KMS-11 (cell line): ENCODE measurements at regions not wholly inside any gene's neighbourhood (a gene's known extent, or its start where the extent isn't known, plus 50 kb on each side); places are given as distances from the start of the nearest gene placed in this dataset.

ENCODE experiments used
- H2AFZ ChIP-seq: fragments of 200-600 bp; sonication (generic); 2 replicates; pipeline ENCODE4 v1.6.1; 2016; ENCODE audit warnings: antibody characterized with exemption, mixed run types, low read depth
- H3K27ac ChIP-seq: fragments of 200-600 bp; sonication (generic); 2 replicates; pipeline ENCODE4 v1.6.1; 2016; ENCODE audit warnings: mild to moderate bottlenecking, mixed run types
- H3K27me3 ChIP-seq: fragments of 200-600 bp; sonication (generic); 2 replicates; pipeline ENCODE4 v1.6.1; 2017; ENCODE audit warnings: mild to moderate bottlenecking, low read depth, mixed run types, moderate library complexity; ENCODE audit not compliant: insufficient read depth
- H3K36me3 ChIP-seq: fragments of 200-600 bp; sonication (generic); 2 replicates; pipeline ENCODE4 v1.6.1; 2017; ENCODE audit warnings: mild to moderate bottlenecking, mixed run types; ENCODE audit not compliant: insufficient read depth
- H3K4me1 ChIP-seq: fragments of 200-600 bp; sonication (generic); 2 replicates; pipeline ENCODE4 v1.6.1; 2016; ENCODE audit warnings: mild to moderate bottlenecking, low read depth, mixed run types; ENCODE audit not compliant: poor library complexity, severe bottlenecking
- H3K4me2 ChIP-seq: fragments of 200-600 bp; sonication (generic); 2 replicates; pipeline ENCODE4 v1.7.0; 2016; ENCODE audit warnings: mild to moderate bottlenecking, mixed run types
- H3K4me3 ChIP-seq: fragments of 200-600 bp; sonication (generic); IDR thresholded peaks from 2 replicates; pipeline ENCODE4 v1.6.1; 2017; ENCODE audit warnings: low read depth, low read length, mixed read lengths; ENCODE audit not compliant: insufficient read depth
- H3K79me2 ChIP-seq: fragments of 200-600 bp; sonication (generic); 2 replicates; pipeline ENCODE4 v1.6.1; 2016; ENCODE audit warnings: low read depth, mixed run types; ENCODE audit not compliant: insufficient read depth
- H3K9ac ChIP-seq: fragments of 200-600 bp; sonication (generic); 2 replicates; pipeline ENCODE4 v1.6.1; 2016; ENCODE audit warnings: mild to moderate bottlenecking, mixed run types
- H4K20me1 ChIP-seq: fragments of 200-600 bp; sonication (generic); 2 replicates; pipeline ENCODE4 v1.6.1; 2016; ENCODE audit warnings: mild to moderate bottlenecking, mixed run types; ENCODE audit not compliant: insufficient read depth
- TF ChIP-seq, protein P1 (sequence below): fragments of 200-600 bp; sonication (generic); conservative IDR thresholded peaks from 2 replicates; pipeline ENCODE4 v1.6.1; 2017; ENCODE audit warnings: low read depth, mild to moderate bottlenecking, antibody characterized with exemption, low read length, moderate library complexity, mixed read lengths

DNA sequence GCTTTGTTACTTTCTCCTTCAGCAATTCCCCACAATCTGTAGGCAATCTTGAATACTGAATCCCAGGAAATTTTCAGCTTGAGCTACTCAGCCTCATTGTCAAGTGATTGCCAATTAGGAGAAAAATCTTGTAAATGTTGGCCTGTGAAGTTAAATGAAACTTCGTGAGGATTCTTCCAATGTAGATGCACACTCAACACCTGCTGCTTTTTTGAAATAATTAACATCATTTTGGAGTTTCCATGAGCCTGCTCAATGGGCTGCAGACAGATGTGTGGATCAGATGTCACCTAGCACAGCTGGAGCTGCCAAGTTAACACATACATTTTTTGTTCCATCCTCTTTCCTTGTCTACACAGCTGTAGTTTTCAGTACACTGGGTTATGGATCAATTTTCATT lies 645.6 kb upstream of the LUZP2 start:
- no peak overlapping the region for H3K4me3 ChIP-seq
- H3K27me3 ChIP-seq: no peaks in the 10 kb centered on the region
- H3K79me2 ChIP-seq: no peaks in the 10 kb centered on the region
- no peak overlapping the region for H2AFZ ChIP-seq
- H3K36me3 ChIP-seq: no peaks in the 10 kb centered on the region
- H3K27ac ChIP-seq: no peak overlapping the region
- TF ChIP-seq, protein P1, sequence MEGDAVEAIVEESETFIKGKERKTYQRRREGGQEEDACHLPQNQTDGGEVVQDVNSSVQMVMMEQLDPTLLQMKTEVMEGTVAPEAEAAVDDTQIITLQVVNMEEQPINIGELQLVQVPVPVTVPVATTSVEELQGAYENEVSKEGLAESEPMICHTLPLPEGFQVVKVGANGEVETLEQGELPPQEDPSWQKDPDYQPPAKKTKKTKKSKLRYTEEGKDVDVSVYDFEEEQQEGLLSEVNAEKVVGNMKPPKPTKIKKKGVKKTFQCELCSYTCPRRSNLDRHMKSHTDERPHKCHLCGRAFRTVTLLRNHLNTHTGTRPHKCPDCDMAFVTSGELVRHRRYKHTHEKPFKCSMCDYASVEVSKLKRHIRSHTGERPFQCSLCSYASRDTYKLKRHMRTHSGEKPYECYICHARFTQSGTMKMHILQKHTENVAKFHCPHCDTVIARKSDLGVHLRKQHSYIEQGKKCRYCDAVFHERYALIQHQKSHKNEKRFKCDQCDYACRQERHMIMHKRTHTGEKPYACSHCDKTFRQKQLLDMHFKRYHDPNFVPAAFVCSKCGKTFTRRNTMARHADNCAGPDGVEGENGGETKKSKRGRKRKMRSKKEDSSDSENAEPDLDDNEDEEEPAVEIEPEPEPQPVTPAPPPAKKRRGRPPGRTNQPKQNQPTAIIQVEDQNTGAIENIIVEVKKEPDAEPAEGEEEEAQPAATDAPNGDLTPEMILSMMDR: no peak
- H3K9ac ChIP-seq: no peak overlapping the region
- H4K20me1 ChIP-seq: no peaks in the 10 kb centered on the region
- H3K4me1 ChIP-seq: no peaks in the 10 kb centered on the region
- H3K4me2 ChIP-seq: no peak overlapping the region

- H3K27me3 ChIP-seq: no peaks in the 10 kb centered on the region
- no peak overlapping the region for H3K4me2 ChIP-seq
- H3K4me3 ChIP-seq: no peak overlapping the region
- no peaks in the 10 kb centered on the region for H3K79me2 ChIP-seq
- no peak overlapping the region for H2AFZ ChIP-seq
- H3K4me1 ChIP-seq: no peaks in the 10 kb centered on the region
- TF ChIP-seq, protein P1: no peak
- H3K27ac ChIP-seq: no peak overlapping the region
- H3K9ac ChIP-seq: no peak overlapping the region
- no peaks in the 10 kb centered on the region for H3K36me3 ChIP-seq
- H4K20me1 ChIP-seq: no peaks in the 10 kb centered on the region
Measured at GRCh38 chr11:23856654-23857053, 640.2 kb upstream of the LUZP2 start.

DNA sequence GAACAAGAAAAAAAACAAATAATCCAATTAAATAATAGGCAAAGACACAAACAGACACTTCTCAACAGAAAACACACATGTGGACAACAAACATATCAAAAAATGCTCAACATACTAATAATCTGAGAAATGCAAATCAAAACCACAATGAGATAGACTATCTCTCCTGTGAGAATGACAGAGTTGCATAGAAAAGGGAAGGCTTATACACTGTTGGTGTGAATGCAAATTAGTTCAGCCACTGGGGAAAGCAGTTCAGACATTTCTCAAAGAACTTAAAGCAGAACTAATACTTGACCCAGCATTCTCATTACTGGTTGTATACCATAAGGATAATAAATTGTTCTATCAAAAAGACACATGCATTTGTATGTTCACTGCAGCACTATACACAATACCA lies 637.8 kb upstream of the LUZP2 start:
- Histone ChIP-seq H3K79me2 (no peaks in the 10 kb centered on the region), H3K4me3 (no peak overlapping the region), H4K20me1 (no peaks in the 10 kb centered on the region), H3K27me3 (no peaks in the 10 kb centered on the region), H2AFZ (no peak overlapping the region), H3K9ac (no peak overlapping the region), H3K27ac (no peak overlapping the region), H3K4me2 (no peak overlapping the region), H3K36me3 (no peaks in the 10 kb centered on the region), H3K4me1 (no peaks in the 10 kb centered on the region)
- TF ChIP-seq, protein P1: no peak

DNA sequence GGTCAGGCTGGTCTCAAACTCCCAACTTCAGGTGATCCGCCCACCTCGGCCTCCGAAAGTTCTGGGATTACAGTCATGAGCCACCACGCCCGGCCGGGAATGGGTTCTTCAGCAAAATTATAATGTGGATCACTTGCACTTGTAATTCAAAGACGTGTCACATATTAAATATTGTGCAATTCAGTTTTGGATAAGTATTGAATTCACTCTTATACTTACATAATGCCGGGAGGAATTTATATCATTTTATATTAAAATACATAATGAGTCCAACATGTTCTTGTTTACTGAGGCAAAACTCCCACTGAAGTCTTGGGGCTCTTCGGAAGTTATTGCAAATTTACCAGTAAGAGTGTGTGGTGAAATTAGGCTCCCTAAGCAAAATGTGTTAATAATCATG lies 635.2 kb upstream of the LUZP2 start:
- no peaks in the 10 kb centered on the region for H3K4me1 ChIP-seq
- H3K4me3 ChIP-seq: no peak overlapping the region
- no peaks in the 10 kb centered on the region for H3K36me3 ChIP-seq

More for the DNA sequence above, 635.2 kb upstream of the LUZP2 start:
- Histone ChIP-seq H3K79me2 (no peaks in the 10 kb centered on the region), H3K9ac (no peak overlapping the region), H4K20me1 (no peaks in the 10 kb centered on the region), H2AFZ (no peak overlapping the region), H3K27me3 (no peaks in the 10 kb centered on the region), H3K27ac (no peak overlapping the region), H3K4me2 (no peak overlapping the region)
- TF ChIP-seq, protein P1: no peak
